NT2/D1 (cell line): ENCODE measurements at regions not wholly inside any gene's neighbourhood (a gene's known extent, or its start where the extent isn't known, plus 50 kb on each side); places are given as distances from the start of the nearest gene placed in this dataset.

Experiments used
- SUZ12 ChIP-seq: IDR thresholded peaks from 2 replicates; pipeline ENCODE4 v1.6.1; 2011; ENCODE audit not compliant: insufficient read length, insufficient read depth; ENCODE audit errors: extremely low read depth
- YY1 ChIP-seq: IDR thresholded peaks from 2 replicates; pipeline ENCODE4 v1.6.1; 2011; ENCODE audit not compliant: insufficient read length, insufficient read depth
- ZNF274 ChIP-seq: IDR thresholded peaks from 2 replicates; pipeline ENCODE4 v1.6.1; 2011; ENCODE audit warnings: mild to moderate bottlenecking, low read depth, low read length

- TF ChIP-seq YY1 (no peak), ZNF274 (no peak), SUZ12 (no peak)
These were observed 180.2 kb upstream of the CDIN1 start for GRCh38 chr15:36399276-36399675.
